ENCODE measurements at regions not wholly inside any gene's neighbourhood (a gene's known extent, or its start where the extent isn't known, plus 50 kb on each side); places are given as distances from the start of the nearest gene placed in this dataset.

- TF ChIP-seq POLR2A (IDR thresholded peaks at IDR 0.05), result no peak
- no peak for TF ChIP-seq EP300 (IDR thresholded peaks at IDR 0.05)
- no peak for TF ChIP-seq POLR2AphosphoS5 (IDR thresholded peaks at IDR 0.05)
- TF ChIP-seq CTCF (IDR thresholded peaks at IDR 0.05), result no peak
- no peaks in the 10 kb centered on the region for H3K27me3 ChIP-seq
Measured at GRCh38 chrX:117096528-117096927, 633.8 kb upstream of the CT83 start.

GRCh38 chrX:117095393-117095792 is 632.6 kb upstream of the CT83 start:
- ATAC-seq, result no peak
- WGBS, 2 donors (ENCODE audit: low coverage in 1 of 2), result 69 to 91% methylated on average over 2 of the region's 2 CpGs
- TF ChIP-seq EP300 (IDR thresholded peaks at IDR 0.05), result no peak
- TF ChIP-seq POLR2AphosphoS5 (IDR thresholded peaks at IDR 0.05), result no peak
- TF ChIP-seq CTCF (IDR thresholded peaks at IDR 0.05), result no peak
- TF ChIP-seq POLR2A (IDR thresholded peaks at IDR 0.05), result no peak

More at GRCh38 chrX:117096528-117096927, 633.8 kb upstream of the CT83 start:
- no peaks in the 10 kb centered on the region for H3K9me3 ChIP-seq
- no peaks in the 10 kb centered on the region for H3K36me3 ChIP-seq
- no peak overlapping the region for H3K4me3 ChIP-seq
- no peaks in the 10 kb centered on the region for H3K4me1 ChIP-seq
- H3K27ac ChIP-seq, result no peak overlapping the region
- ATAC-seq, result no peak

GRCh38 chrX:117094149-117094548 is 631.4 kb upstream of the CT83 start:
- no peak for ATAC-seq
- WGBS, 2 donors (ENCODE audit: low coverage in 1 of 2), result 72 to 88% methylated on average over 1 of the region's 1 CpG
- TF ChIP-seq EP300 (IDR thresholded peaks at IDR 0.05) (no peak), CTCF (IDR thresholded peaks at IDR 0.05) (no peak), POLR2AphosphoS5 (IDR thresholded peaks at IDR 0.05) (no peak), POLR2A (IDR thresholded peaks at IDR 0.05) (no peak)
- Histone ChIP-seq H3K9me3 (no peaks in the 10 kb centered on the region), H3K36me3 (no peaks in the 10 kb centered on the region), H3K4me1 (no peaks in the 10 kb centered on the region), H3K27me3 (no peaks in the 10 kb centered on the region), H3K4me3 (no peak overlapping the region), H3K27ac (no peak overlapping the region)

More at GRCh38 chrX:117095393-117095792, 632.6 kb upstream of the CT83 start:
- Histone ChIP-seq H3K4me1 (no peaks in the 10 kb centered on the region), H3K4me3 (no peak overlapping the region), H3K27me3 (no peaks in the 10 kb centered on the region), H3K36me3 (no peaks in the 10 kb centered on the region), H3K9me3 (no peaks in the 10 kb centered on the region), H3K27ac (no peak overlapping the region)

DNA sequence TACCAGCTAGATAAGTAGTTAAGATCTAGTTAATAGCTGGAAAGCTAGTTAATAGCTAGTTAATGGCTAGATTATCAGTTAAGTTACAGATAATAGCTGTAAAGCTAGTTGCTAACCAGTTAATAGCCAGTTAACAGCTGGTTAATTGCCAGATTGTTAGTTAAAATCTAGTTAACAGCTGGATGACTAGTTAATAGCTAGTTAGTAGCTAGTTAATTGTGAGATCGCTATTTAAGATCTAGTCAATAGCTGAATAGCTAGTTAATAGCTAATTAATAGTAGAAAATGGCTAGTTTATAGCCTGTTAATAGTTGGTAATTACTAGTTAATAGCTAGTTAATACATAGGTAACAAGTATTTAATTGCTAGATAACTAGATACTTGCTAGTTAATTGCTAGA is 630.5 kb upstream of the CT83 start:
- Histone ChIP-seq H3K4me1 (no peaks in the 10 kb centered on the region), H3K9me3 (no peaks in the 10 kb centered on the region), H3K27ac (no peak overlapping the region), H3K4me3 (no peak overlapping the region), H3K27me3 (no peaks in the 10 kb centered on the region), H3K36me3 (no peaks in the 10 kb centered on the region)
- ATAC-seq, result no peak
- TF ChIP-seq POLR2A (IDR thresholded peaks at IDR 0.05), result no peak
- no peak for TF ChIP-seq CTCF (IDR thresholded peaks at IDR 0.05)
- TF ChIP-seq EP300 (IDR thresholded peaks at IDR 0.05), result no peak
- no peak for TF ChIP-seq POLR2AphosphoS5 (IDR thresholded peaks at IDR 0.05)
- 89 to 100% methylated on average over 1 of the region's 1 CpG for WGBS, 2 donors (ENCODE audit: low coverage in 1 of 2)

GRCh38 chrX:117092641-117093040 is 629.9 kb upstream of the CT83 start:
- no peak for ATAC-seq

More at GRCh38 chrX:117092641-117093040, 629.9 kb upstream of the CT83 start:
- no peak overlapping the region for H3K4me3 ChIP-seq
- no peaks in the 10 kb centered on the region for H3K4me1 ChIP-seq
- no peaks in the 10 kb centered on the region for H3K36me3 ChIP-seq
- H3K27ac ChIP-seq, result no peak overlapping the region
- H3K27me3 ChIP-seq, result no peaks in the 10 kb centered on the region
- 53 to 62% methylated on average over 1 of the region's 1 CpG for WGBS, 2 donors (ENCODE audit: low coverage in 1 of 2)
- no peaks in the 10 kb centered on the region for H3K9me3 ChIP-seq
- TF ChIP-seq EP300 (IDR thresholded peaks at IDR 0.05), result no peak
- TF ChIP-seq CTCF (IDR thresholded peaks at IDR 0.05), result no peak
- TF ChIP-seq POLR2A (IDR thresholded peaks at IDR 0.05), result no peak
